ENCODE measurements at regions not wholly inside any gene's neighbourhood (a gene's known extent, or its start where the extent isn't known, plus 50 kb on each side); places are given as distances from the start of the nearest gene placed in this dataset.
"Not testable (repeated sequence)": the region's sequence is repeated elsewhere in the genome, so short reads cannot be mapped to it uniquely, and the experiment has no call there.

GRCh38 chr13:38283346-38283745 lies 66.3 kb upstream of the UFM1 start:
- no peak for DNase-seq

DNA sequence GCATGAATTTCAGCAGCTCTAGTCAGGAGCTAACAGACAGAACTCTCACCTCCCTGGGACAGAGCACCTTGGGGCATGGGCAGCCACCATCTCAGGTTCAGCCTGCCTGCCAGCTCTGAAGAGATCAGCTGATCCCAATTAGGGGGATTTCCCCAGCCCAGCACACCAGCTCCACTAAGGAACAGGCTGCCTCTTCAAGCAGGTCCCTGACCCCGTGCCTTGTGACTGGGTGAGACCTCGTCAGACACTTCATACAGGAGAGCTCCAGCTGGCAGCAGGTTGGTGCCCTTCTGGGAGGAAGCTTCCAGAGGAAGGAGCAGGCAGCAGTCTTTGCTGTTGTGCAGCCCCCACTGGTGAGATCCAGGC lies 84.5 kb upstream of the UFM1 start:
- no peak for DNase-seq

DNA sequence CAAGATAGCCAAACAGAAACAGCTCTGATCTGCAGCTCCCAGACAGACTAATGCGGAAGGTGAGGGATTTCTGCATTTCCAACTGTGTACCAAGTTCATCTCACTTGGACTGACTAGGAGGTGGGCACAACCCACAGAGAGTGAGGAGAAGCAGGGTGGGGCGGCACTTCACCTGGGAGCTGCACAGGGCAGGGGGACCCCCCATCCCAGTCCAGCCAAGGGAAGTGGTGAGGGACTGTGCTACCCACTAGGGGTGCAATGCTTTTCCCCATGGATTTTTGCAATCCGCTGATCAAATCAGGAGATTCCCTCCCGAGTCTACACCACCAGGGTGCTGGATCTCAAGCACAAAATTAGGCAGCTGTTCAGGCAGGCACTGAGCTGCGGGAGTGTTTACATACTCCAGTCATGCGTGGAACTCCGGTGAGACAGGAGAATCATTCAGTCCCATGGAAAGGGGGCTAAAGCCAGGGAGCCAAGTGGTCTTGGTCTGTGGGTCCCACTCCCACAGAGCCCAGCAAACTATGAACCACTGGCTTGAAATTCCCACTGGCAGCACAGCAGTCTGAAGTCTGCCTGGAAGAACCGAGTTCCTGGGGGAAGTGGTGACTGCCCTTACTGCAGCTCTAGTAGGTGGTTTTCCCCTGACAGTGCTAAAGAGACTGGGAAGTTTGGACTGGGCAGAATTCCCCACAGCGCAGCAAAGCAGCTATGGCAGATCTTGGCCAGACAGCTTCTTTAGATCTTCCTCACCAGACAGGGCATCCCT lies 85.1 kb upstream of the UFM1 start:
- DNase-seq = no peak

- DNase-seq = no peak
These were observed 87.4 kb upstream of the UFM1 start for GRCh38 chr13:38262211-38262610.

- no peak for DNase-seq
These were observed 94.1 kb upstream of the UFM1 start for GRCh38 chr13:38255600-38255999.

DNA sequence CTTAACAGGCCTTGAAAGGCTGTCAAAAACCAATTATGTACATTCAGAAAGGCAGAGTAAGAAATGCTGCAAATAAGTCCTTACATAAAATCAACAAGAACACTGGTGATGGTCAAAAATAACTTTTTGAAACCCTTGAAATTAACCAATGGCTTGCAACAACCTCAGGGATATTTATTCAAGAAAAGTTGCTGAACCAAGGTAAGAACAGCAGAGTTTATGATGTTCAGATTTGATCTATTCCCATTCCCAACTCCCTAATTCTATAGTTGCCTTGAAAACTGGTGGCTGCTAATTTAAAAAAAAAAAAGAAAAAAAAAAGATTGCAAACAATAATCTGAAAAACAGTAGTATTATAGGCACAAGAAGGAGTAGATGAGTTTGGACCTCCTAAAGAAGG lies 109.8 kb upstream of the UFM1 start:
- DNase-seq = no peak

- DNase-seq = no peak
These were observed 121.3 kb upstream of the UFM1 start for GRCh38 chr13:38228322-38228721.

- no peak for DNase-seq
These were observed 123.2 kb upstream of the UFM1 start for GRCh38 chr13:38226496-38226895.

DNA sequence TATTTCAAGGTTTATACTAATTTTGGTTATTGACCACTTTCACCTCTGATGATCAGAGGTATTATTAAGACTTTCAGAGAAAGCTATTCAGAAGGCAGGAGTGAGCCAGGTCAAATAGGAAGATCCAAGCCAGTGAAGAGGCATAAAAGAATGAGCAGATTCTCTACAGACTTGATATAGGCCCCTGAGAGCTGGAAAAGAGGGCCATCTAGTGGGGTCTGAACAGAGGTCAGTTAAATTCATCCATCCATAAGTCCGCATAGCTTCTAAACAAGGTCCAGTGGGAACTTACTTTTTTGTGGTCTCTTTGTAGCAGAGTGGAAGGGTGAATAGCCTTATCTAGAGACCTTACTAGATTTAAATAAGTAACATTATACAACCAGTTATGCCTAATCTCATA lies 126.6 kb upstream of the UFM1 start:
- DNase-seq = peak; percentile 17

DNA sequence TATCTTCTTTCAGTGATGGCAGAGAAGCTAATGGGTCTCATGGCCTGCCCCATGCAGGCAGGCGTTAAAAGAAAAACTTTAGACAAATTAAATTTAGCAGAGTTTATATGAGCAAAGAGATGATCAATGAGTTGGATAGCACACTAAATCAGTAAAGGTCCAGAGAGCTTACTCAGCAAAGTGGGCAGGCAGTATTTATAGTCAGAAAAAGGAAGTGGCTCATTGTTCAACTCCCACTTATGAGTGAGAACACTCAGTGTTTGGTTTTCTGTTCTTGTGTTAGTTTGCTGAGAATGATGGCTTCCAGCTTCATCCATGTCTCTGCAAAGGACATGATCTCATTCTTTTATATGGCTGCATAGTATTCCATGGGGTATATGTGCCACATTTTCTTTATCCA lies 128.5 kb upstream of the UFM1 start:
- DNase-seq = not testable (repeated sequence)

DNA sequence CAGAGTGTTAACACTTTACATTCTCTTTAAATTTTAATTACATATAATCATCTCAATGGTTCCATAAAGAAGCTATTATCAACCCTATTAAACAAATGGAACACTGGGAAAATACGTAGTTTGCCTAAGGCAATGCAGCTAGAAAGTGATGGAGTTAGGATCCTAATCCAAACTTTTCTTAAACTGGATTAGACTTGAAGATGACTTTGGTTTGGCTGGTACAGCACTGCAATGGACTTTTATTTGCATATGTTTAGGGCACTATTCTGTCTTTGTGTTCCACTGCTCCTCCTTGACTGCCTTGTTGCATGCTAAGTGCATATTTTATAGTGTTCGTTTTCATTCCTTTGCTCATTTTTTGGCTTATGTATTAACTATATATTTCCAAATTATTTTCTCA lies 133.5 kb upstream of the UFM1 start:
- DNase-seq = no peak

DNA sequence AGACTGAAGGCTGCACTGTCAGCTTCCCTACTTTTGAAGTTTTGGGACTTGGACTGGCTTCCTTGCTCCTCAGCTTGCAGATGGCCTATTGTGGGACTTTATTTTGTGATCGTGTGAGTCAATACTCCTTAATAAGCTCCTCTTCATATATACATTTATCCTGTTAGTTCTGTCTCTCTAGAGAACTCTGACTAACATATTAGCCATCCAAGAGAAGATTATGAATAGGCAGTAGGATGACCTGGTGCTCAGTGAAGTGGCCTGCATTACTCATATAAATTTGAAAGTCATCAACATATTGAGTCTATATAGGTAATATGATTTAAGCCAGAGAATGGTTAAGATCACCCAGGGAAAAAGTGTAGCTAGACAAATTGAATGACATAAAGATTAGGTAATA lies 136.3 kb upstream of the UFM1 start:
- DNase-seq = no peak

DNA sequence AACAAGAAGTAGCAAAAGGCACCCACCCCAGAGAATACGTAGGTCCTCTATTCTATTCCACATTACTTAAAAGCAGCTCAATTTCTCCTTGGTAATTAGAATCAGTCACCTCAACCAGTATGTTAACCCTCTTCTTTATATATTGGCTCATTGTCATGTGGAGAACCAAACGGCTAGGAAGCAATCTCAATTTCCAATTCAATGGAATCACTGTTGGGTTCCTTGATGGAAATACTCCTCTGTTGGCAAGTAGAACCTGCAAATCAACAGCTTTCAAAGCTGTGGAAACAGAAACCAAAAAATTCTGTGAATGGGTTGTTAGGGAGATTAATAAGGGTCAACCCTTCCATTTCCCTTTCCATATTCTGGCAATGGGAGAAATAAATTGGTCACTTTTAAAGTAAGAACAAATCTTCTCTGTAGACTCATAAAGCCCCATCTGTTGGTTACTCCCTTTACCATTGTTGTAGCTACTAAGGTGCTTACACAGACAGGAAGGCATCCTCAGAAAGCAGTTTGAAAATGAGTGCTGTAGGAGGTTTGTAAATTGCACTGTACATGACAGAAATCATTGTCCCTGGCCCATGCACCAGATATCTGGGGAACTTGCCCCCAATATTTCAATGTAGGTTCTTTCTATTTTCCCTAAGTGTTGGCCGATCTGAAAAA lies 138.6 kb upstream of the UFM1 start:
- no peak for DNase-seq

GRCh38 chr13:38204556-38204955 lies 145.1 kb upstream of the UFM1 start:
- DNase-seq = no peak

DNA sequence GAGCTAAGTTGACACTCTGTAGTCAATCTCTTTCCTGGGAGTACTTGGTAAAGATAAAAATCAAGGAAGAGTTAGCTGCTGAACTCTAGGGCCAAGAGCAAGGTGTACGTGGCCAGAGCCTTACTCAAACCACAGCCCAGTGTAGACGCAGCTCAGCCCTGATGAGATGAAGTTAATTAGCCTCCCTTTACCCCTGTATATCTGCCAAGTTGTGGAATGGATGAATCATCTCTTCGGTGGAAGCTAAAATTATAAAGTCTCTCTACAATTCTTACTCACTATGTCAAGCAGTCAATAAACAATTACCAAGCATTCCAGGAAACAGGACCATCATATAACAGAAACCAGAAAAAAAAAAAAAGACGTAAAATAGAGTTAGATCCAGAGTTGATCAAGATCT lies 146.9 kb upstream of the UFM1 start:
- no peak for DNase-seq

DNA sequence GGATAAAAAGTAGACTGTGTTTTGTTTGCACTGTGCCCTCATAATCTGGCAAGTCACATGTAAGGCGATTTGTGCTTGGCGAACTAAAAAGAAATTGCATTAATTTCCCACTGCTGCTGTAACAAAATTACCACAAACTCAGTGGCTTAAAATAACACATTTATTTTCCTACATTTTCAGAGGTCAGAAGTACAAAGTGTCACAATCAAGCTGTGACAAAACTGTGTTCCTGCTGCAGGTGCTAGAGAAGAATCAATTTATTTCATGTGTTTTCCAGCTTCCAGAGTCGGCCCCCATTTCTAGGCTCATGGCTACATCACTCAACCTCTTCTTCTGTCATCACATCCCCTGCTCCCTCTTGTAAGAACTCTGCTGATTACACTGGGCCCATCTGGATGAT lies 158.6 kb upstream of the UFM1 start:
- no peak for DNase-seq

GRCh38 chr13:38180670-38181069 lies 169.0 kb upstream of the UFM1 start:
- DNase-seq = no peak

DNA sequence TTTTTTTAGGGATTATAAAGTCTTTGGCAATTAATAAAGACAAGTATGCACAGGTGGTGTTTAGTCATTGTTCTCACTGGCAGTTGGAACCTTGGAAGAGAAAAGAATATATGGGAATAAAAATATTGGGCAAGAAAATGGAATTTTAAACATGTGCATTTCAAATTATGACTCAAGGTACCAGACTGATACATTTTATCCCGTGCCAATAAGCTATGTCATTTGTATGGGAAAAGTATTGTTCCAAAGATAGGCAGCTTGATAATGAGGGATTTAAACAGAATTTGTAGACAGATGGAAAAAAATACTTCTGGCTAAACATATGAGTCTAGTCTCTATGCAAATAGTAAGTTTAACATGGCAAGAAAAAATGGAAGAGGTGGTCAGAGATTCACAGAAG lies 169.5 kb upstream of the UFM1 start:
- DNase-seq = no peak

GRCh38 chr13:38176664-38177063 lies 173.0 kb upstream of the UFM1 start:
- no peak for DNase-seq

DNA sequence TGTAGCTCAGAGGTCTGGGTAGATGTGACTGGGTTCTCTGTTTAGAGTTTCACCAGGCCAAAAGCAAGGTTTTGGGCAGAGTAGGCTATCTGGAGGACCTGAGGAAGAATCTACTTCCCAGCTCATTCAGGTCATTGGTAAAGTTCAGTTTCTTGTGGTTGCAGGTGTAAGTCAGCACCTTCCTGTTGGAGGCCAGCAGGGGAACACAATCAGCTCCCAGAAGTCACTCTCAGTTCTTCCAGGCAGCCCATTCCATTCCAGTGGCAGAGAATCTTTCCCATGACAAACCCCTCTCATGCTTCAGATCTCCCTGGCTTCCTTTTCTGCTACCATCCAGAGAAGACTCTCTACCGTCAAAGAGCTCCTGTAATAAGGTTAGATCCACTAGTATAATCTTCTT lies 176.2 kb upstream of the UFM1 start:
- DNase-seq = no peak

DNA sequence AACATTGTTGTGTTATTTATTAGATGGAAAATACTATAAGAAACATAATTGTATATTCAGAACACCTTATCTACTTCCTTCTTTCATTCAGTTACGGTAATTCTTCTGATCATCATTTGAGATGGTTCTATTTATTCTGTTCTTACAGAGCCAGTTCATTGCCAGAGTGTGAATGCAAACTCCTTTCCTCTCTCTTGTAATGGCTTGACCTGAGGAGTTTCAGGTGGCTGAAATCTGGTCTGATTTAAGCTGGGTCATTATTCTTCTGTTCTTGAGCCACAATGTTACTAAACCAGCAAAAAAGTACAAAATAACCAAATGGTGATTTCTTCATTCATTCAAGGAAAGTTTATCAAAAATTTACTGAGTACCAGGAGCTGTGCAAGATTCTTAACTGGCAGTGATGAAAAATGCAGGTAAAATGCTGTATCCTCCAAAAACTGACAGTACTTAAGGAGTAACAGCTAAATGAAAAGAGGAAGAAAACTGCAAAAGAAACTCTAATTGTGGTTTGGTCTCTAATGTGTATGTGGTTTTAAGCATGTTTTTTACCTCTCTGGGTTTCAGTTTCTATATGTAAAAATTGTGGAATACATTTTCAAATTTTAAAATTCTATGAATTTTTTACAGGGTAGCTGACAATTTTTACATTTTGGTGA lies 182.4 kb upstream of the UFM1 start:
- no peak for DNase-seq

- DNase-seq = no peak
These were observed 183.5 kb upstream of the UFM1 start for GRCh38 chr13:38166116-38166515.

GRCh38 chr13:38160131-38160530 lies 189.5 kb upstream of the UFM1 start:
- no peak for DNase-seq

GRCh38 chr13:38159710-38160109 lies 189.9 kb upstream of the UFM1 start:
- no peak for DNase-seq
